NCI-H1436 (cell line): ENCODE measurements at regions not wholly inside any gene's neighbourhood (a gene's known extent, or its start where the extent isn't known, plus 50 kb on each side); places are given as distances from the start of the nearest gene placed in this dataset.

Experiments used
- DNase-seq: peaks from one replicate; lab custom pipeline; 2025; lab: John Stamatoyannopoulos, UW

- no peak for DNase-seq
Observed at GRCh38 chr3:24936574-24936973, 441.9 kb upstream of the THRB start.

- DNase-seq, result no peak
Observed at GRCh38 chr3:24937228-24937627, 442.6 kb upstream of the THRB start.

- DNase-seq, result no peak
Observed at GRCh38 chr3:24937780-24938179, 443.1 kb upstream of the THRB start.

- no peak for DNase-seq
Observed at GRCh38 chr3:24943961-24944360, 449.3 kb upstream of the THRB start.

GRCh38 chr3:24944805-24945520 is 450.3 kb upstream of the THRB start:
- DNase-seq, result no peak

GRCh38 chr3:24945563-24945962 is 450.9 kb upstream of the THRB start:
- DNase-seq, result no peak

GRCh38 chr3:24947103-24947502 is 452.5 kb upstream of the THRB start:
- no peak for DNase-seq

GRCh38 chr3:24951180-24951579 is 456.5 kb upstream of the THRB start:
- DNase-seq, result no peak

GRCh38 chr3:24952388-24952787 is 457.7 kb upstream of the THRB start:
- DNase-seq, result no peak

GRCh38 chr3:24953060-24953771 is 458.6 kb upstream of the THRB start:
- DNase-seq, result no peak

GRCh38 chr3:24956613-24957012 is 462.0 kb upstream of the THRB start:
- DNase-seq, result no peak

GRCh38 chr3:24958271-24958670 is 463.6 kb upstream of the THRB start:
- no peak for DNase-seq

- DNase-seq, result no peak
Observed at GRCh38 chr3:24958910-24959447, 464.3 kb upstream of the THRB start.

- DNase-seq, result no peak
Observed at GRCh38 chr3:24963762-24964625, 464.1 kb upstream of the RARB start.

GRCh38 chr3:24965706-24966385 is 462.2 kb upstream of the RARB start:
- no peak for DNase-seq

- no peak for DNase-seq
Observed at GRCh38 chr3:24968036-24968435, 460.0 kb upstream of the RARB start.

GRCh38 chr3:24972491-24972890 is 455.6 kb upstream of the RARB start:
- no peak for DNase-seq

- DNase-seq, result no peak
Observed at GRCh38 chr3:24981309-24981708, 446.8 kb upstream of the RARB start.

GRCh38 chr3:24981924-24982323 is 446.1 kb upstream of the RARB start:
- no peak for DNase-seq

GRCh38 chr3:24985668-24986067 is 442.4 kb upstream of the RARB start:
- no peak for DNase-seq

GRCh38 chr3:24986612-24987011 is 441.5 kb upstream of the RARB start:
- DNase-seq, result no peak

- DNase-seq, result no peak
Observed at GRCh38 chr3:24999357-24999756, 428.7 kb upstream of the RARB start.
